ENCODE measurements at regions not wholly inside any gene's neighbourhood (a gene's known extent, or its start where the extent isn't known, plus 50 kb on each side); places are given as distances from the start of the nearest gene placed in this dataset.

GRCh38 chr2:117762454-117762853, 52.0 kb upstream of the DDX18 start:
- no peak for TF ChIP-seq CTCF (IDR thresholded peaks at IDR 0.05; ENCODE audit: low read depth, low read length, missing input control)
- no peak for TF ChIP-seq FOXA1 (IDR thresholded peaks at IDR 0.05)
- no peak for TF ChIP-seq NR2F2 (IDR thresholded peaks at IDR 0.05)
- TF ChIP-seq REST (IDR thresholded peaks at IDR 0.05): no peak
- no peak for TF ChIP-seq MAX (IDR thresholded peaks at IDR 0.05)
- no peak for TF ChIP-seq ATF3 (IDR thresholded peaks at IDR 0.05)
- no peak for TF ChIP-seq JUND (IDR thresholded peaks at IDR 0.05)
- no peak for TF ChIP-seq GABPA (IDR thresholded peaks at IDR 0.05 in 1 of 2, conservative IDR thresholded peaks at IDR 0.05 in 1 of 2)
- TF ChIP-seq YY1 (IDR thresholded peaks at IDR 0.05): no peak
- no peak for TF ChIP-seq RXRA (IDR thresholded peaks at IDR 0.05)
- no peak for TF ChIP-seq SP1 (IDR thresholded peaks at IDR 0.05)
- no peak for TF ChIP-seq EGR1 (IDR thresholded peaks at IDR 0.05; ENCODE audit: low read depth in 2 of 2)
- TF ChIP-seq RAD21 (IDR thresholded peaks at IDR 0.05): no peak

Measured in liver (tissue), 3 donors.